CD14-positive monocyte (primary cell): ENCODE measurements at regions not wholly inside any gene's neighbourhood (a gene's known extent, or its start where the extent isn't known, plus 50 kb on each side); places are given as distances from the start of the nearest gene placed in this dataset.

Experiments used
- DNase-seq, 3 donors: peaks; one replicate each; pipeline ENCODE4 v3.0.0-alpha.2; 2011 to 2022
- H2AFZ ChIP-seq: 2 replicates; pipeline ENCODE4 v1.6.0; 2012; ENCODE audit warnings: mild to moderate bottlenecking, low read depth, low read length, inconsistent platforms; ENCODE audit not compliant: insufficient read depth, poor library complexity, severe bottlenecking
- H3K27ac ChIP-seq, 2 donors: 1 replicate in 1 of 2; 2 replicates in 1 of 2; pipeline ENCODE4 v1.5.1; 2012 to 2013; ENCODE audit warnings: low read length in 2 of 2, control low read depth in 1 of 2, inconsistent platforms in 1 of 2, low read depth in 1 of 2, mild to moderate bottlenecking in 1 of 2
- H3K27me3 ChIP-seq, 2 donors: one replicate each; pipeline versions ENCODE4 v1.6.0 to v1.6.1; 2011 to 2013; ENCODE audit warnings: low read length in 2 of 2; ENCODE audit not compliant: control insufficient read depth in 2 of 2, insufficient read depth in 2 of 2
- H3K36me3 ChIP-seq, 2 donors: replicated peaks in 1 of 2; 1 replicate in 1 of 2; 2 replicates in 1 of 2; pipeline versions ENCODE4 v1.5.1 to v1.6.1; 2012 to 2013; ENCODE audit warnings: low read length in 2 of 2, control low read depth in 1 of 2, inconsistent platforms in 1 of 2, mild to moderate bottlenecking in 1 of 2; ENCODE audit not compliant: insufficient read depth in 2 of 2, control insufficient read depth in 1 of 2
- H3K4me1 ChIP-seq, 2 donors: 1 replicate in 1 of 2; 2 replicates in 1 of 2; pipeline versions ENCODE4 v1.5.1 to v1.6.1; 2012 to 2013; ENCODE audit warnings: low read length in 2 of 2, control low read depth in 1 of 2, inconsistent platforms in 1 of 2, mild to moderate bottlenecking in 1 of 2, moderate library complexity in 1 of 2; ENCODE audit not compliant: insufficient read depth in 2 of 2, control insufficient read depth in 1 of 2
- H3K4me2 ChIP-seq: replicated peaks from 2 replicates; pipeline ENCODE3; 2012; ENCODE audit warnings: low read length, moderate library complexity, mild to moderate bottlenecking; ENCODE audit not compliant: poor library complexity, severe bottlenecking; ENCODE audit errors: extremely low read depth
- H3K4me3 ChIP-seq, 3 experiments: fragments of 200-600 bp in 1 of 3; sonication (generic) in 1 of 3; replicated peaks in 1 of 3; 1 replicate in 2 of 3; 2 replicates in 1 of 3; pipeline ENCODE4 v1.5.1; 2011 to 2013; ENCODE audit warnings: low read length in 3 of 3, mild to moderate bottlenecking in 3 of 3, control low read depth in 2 of 3, low read depth in 2 of 3, inconsistent platforms in 1 of 3, moderate library complexity in 1 of 3
- H3K79me2 ChIP-seq: 2 replicates; pipeline ENCODE4 v1.6.0; 2012; ENCODE audit warnings: mild to moderate bottlenecking, control low read depth, inconsistent platforms, low read length, moderate library complexity; ENCODE audit not compliant: insufficient read depth
- H3K9ac ChIP-seq: 2 replicates; pipeline ENCODE4 v1.6.0; 2017; ENCODE audit warnings: low read length, mild to moderate bottlenecking; ENCODE audit not compliant: insufficient read depth, poor library complexity, severe bottlenecking
- H3K9me3 ChIP-seq, 2 donors: replicated peaks in 1 of 2; 1 replicate in 1 of 2; 2 replicates in 1 of 2; pipeline versions ENCODE4 v1.5.1 to v1.6.1; 2012 to 2013; ENCODE audit warnings: low read length in 2 of 2, control low read depth in 1 of 2; ENCODE audit not compliant: control insufficient read depth in 1 of 2, insufficient read depth in 1 of 2
- H4K20me1 ChIP-seq: 2 replicates; pipeline ENCODE4 v1.6.0; 2012; ENCODE audit warnings: mild to moderate bottlenecking, low read length, control low read depth, moderate library complexity; ENCODE audit not compliant: insufficient read depth
- H3K27ac Mint-ChIP-seq, 7 donors: one replicate each; pipeline ENCODE4 v1.8.0; 2020; ENCODE audit warnings: mild to moderate bottlenecking in 7 of 7, mixed read lengths in 7 of 7, moderate library complexity in 6 of 7, inconsistent platforms in 2 of 7
- H3K27me3 Mint-ChIP-seq, 3 donors: one replicate each; pipeline ENCODE4 v1.8.0; 2021 to 2022; ENCODE audit warnings: low read depth in 3 of 3, mild to moderate bottlenecking in 3 of 3, mixed read lengths in 3 of 3, moderate library complexity in 3 of 3, inconsistent platforms in 1 of 3
- H3K36me3 Mint-ChIP-seq, 2 donors: one replicate each; pipeline ENCODE4 v1.8.0; 2020; ENCODE audit warnings: mixed read lengths in 2 of 2, inconsistent platforms in 1 of 2, mild to moderate bottlenecking in 1 of 2
- H3K4me1 Mint-ChIP-seq: one replicate; pipeline ENCODE4 v1.8.0; 2020; ENCODE audit warnings: mild to moderate bottlenecking, mixed read lengths
- H3K4me3 Mint-ChIP-seq, 2 donors: one replicate each; pipeline ENCODE4 v1.8.0; 2020; ENCODE audit warnings: mild to moderate bottlenecking in 2 of 2, mixed read lengths in 2 of 2, moderate library complexity in 1 of 2
- H3K9me3 Mint-ChIP-seq, 7 donors: one replicate each; pipeline ENCODE4 v1.8.0; 2020 to 2022; ENCODE audit warnings: mixed read lengths in 7 of 7, mild to moderate bottlenecking in 6 of 7, moderate library complexity in 6 of 7, inconsistent platforms in 2 of 7
- WGBS: methylation state at CpG from one replicate; pipeline ENCODE4 v1.1.5; 2013; ENCODE audit warnings: missing lambda C conversion rate; ENCODE audit not compliant: insufficient coverage; 5-methylcytosine and 5-hydroxymethylcytosine counted together
- intact Hi-C, 2 donors: fragments of 100-400 bp; cut with micrococcal nuclease; formaldehyde crosslinking; loops; one replicate each; pipeline versions ENCODE4 v1.15.0 to v1.15.1; 2023
- TF ChIP-seq, protein P1 (sequence below): fragments of 200-600 bp; IDR thresholded peaks from one replicate; pipeline ENCODE4 v1.8.0; 2022; ENCODE audit warnings: antibody characterized with exemption, mild to moderate bottlenecking

DNA sequence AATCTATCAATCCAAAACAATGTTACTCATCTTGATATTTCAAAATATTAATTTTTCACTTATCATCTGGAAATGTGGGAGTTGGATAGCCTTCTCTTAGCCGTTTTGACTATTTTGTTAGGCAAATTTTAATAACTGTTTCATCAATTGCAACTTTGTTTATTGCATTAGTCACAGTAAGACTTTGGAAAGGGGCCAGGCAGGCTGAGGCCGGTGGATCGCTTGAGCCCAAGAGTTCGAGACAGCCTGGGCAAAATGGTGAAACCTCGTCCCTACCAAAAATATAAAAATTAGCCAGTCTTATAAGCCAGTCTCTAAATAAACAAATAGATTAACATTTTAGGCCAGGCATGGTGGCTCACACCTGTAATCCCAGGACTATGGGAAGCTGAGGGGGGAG is 113.0 kb upstream of the NR5A2 start:
- H2AFZ ChIP-seq = no peak overlapping the region
- H3K9ac ChIP-seq = no peak overlapping the region
- DNase-seq = no peak
- no peaks in the 10 kb centered on the region for H3K27me3 ChIP-seq
- TF ChIP-seq, protein P1, sequence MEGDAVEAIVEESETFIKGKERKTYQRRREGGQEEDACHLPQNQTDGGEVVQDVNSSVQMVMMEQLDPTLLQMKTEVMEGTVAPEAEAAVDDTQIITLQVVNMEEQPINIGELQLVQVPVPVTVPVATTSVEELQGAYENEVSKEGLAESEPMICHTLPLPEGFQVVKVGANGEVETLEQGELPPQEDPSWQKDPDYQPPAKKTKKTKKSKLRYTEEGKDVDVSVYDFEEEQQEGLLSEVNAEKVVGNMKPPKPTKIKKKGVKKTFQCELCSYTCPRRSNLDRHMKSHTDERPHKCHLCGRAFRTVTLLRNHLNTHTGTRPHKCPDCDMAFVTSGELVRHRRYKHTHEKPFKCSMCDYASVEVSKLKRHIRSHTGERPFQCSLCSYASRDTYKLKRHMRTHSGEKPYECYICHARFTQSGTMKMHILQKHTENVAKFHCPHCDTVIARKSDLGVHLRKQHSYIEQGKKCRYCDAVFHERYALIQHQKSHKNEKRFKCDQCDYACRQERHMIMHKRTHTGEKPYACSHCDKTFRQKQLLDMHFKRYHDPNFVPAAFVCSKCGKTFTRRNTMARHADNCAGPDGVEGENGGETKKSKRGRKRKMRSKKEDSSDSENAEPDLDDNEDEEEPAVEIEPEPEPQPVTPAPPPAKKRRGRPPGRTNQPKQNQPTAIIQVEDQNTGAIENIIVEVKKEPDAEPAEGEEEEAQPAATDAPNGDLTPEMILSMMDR = no peak
- H3K4me2 ChIP-seq = no peak overlapping the region
- no peaks in the 10 kb centered on the region for H3K9me3 ChIP-seq
- WGBS = no CpG with 5 or more reads among the region's 5 CpGs
- no peaks in the 10 kb centered on the region for H3K36me3 ChIP-seq
- Mint-ChIP-seq H3K4me1 (peaks cover 1% of the 10 kb centered on the region), H3K4me3 (no peak overlapping the region), H3K27ac (no peak overlapping the region), H3K36me3 (no peaks in the 10 kb centered on the region), H3K27me3 (peaks cover 0 to 4% (median 2%) of the 10 kb centered on the region in 3 donors), H3K9me3 (no peaks in the 10 kb centered on the region)
- H4K20me1 ChIP-seq = no peaks in the 10 kb centered on the region
- no peak overlapping the region for H3K27ac ChIP-seq
- no peaks in the 10 kb centered on the region for H3K4me1 ChIP-seq
- no peak overlapping the region for H3K4me3 ChIP-seq
- H3K79me2 ChIP-seq = no peaks in the 10 kb centered on the region
- intact Hi-C loops = no loop called here

- Mint-ChIP-seq H3K9me3 (peaks cover 0 to 7% (median 3%) of the 10 kb centered on the region in 7 donors), H3K36me3 (no peaks in the 10 kb centered on the region), H3K27me3 (peaks cover 0 to 3% (median 2%) of the 10 kb centered on the region in 3 donors), H3K4me3 (no peak overlapping the region), H3K4me1 (peaks cover 1% of the 10 kb centered on the region), H3K27ac (no peak overlapping the region)
- WGBS = no CpG with 5 or more reads among the region's 2 CpGs
- intact Hi-C loops = no loop called here
- Histone ChIP-seq H3K36me3 (no peaks in the 10 kb centered on the region), H3K9ac (no peak overlapping the region), H3K27ac (no peak overlapping the region), H3K4me3 (no peak overlapping the region), H3K4me1 (no peaks in the 10 kb centered on the region), H2AFZ (no peak overlapping the region), H4K20me1 (no peaks in the 10 kb centered on the region), H3K27me3 (no peaks in the 10 kb centered on the region), H3K4me2 (no peak overlapping the region), H3K79me2 (no peaks in the 10 kb centered on the region), H3K9me3 (no peaks in the 10 kb centered on the region)
- DNase-seq = no peak
- TF ChIP-seq, protein P1 = no peak
Measured at GRCh38 chr1:199918196-199918769, 109.2 kb upstream of the NR5A2 start.
